HepG2 (cell line): ENCODE measurements at regions not wholly inside any gene's neighbourhood (a gene's known extent, or its start where the extent isn't known, plus 50 kb on each side); places are given as distances from the start of the nearest gene placed in this dataset.

ENCODE experiments used
- BRF2 ChIP-seq: sonication (generic); formaldehyde crosslinking; IDR thresholded peaks from 2 replicates; pipeline ENCODE4 v1.8.1; 2022; ENCODE audit warnings: mild to moderate bottlenecking, missing genetic modification reagents
- KLF16 ChIP-seq, 2 experiments: sonication (generic) in 1 of 2; formaldehyde crosslinking in 1 of 2; IDR thresholded peaks; 2 replicates each; pipeline versions ENCODE4 v1.6.1 to v1.8.0; 2016 to 2023; ENCODE audit warnings: missing genetic modification reagents in 2 of 2, missing compliant biosample characterization in 1 of 2
- NR1H2 ChIP-seq: sonication (generic); formaldehyde crosslinking; IDR thresholded peaks from 2 replicates; pipeline ENCODE4 v1.8.1; 2022; ENCODE audit warnings: low read depth, missing genetic modification reagents, borderline replicate concordance
- REST ChIP-seq, 2 experiments: IDR thresholded peaks; 2 replicates each; pipeline ENCODE4 v1.6.1; 2011 to 2012; ENCODE audit warnings: low read length in 2 of 2, borderline replicate concordance in 1 of 2, low read depth in 1 of 2, mild to moderate bottlenecking in 1 of 2, moderate library complexity in 1 of 2
- SAFB2 ChIP-seq: sonication (generic); formaldehyde crosslinking; IDR thresholded peaks from 2 replicates; pipeline ENCODE4 v1.5.1; 2020; ENCODE audit warnings: missing genetic modification reagents, low read depth, mild to moderate bottlenecking, borderline replicate concordance
- TAF1 ChIP-seq: sonication (generic); formaldehyde crosslinking; IDR thresholded peaks from 2 replicates; pipeline ENCODE4 v1.4.0; 2020; ENCODE audit warnings: missing genetic modification reagents
- TCF7L2 ChIP-seq: IDR thresholded peaks from 2 replicates; pipeline ENCODE4 v1.6.1; 2011; ENCODE audit warnings: mild to moderate bottlenecking, low read depth, low read length, moderate library complexity
- YY1 ChIP-seq: IDR thresholded peaks from 2 replicates; pipeline ENCODE4 v1.6.1; 2011; ENCODE audit warnings: low read length, low read depth, moderate library complexity, mild to moderate bottlenecking; ENCODE audit not compliant: insufficient read depth, insufficient replicate concordance
- ZFP1 ChIP-seq: IDR thresholded peaks from 2 replicates; pipeline ENCODE4 v1.6.1; 2016
- ZNF318 ChIP-seq: sonication (generic); formaldehyde crosslinking; IDR thresholded peaks from 2 replicates; pipeline ENCODE4 v1.4.0; 2020; ENCODE audit warnings: mild to moderate bottlenecking, missing genetic modification reagents
- ZNF713 ChIP-seq: sonication (generic); formaldehyde crosslinking; IDR thresholded peaks from 2 replicates; pipeline ENCODE4 v1.4.0; 2020; ENCODE audit warnings: mild to moderate bottlenecking, missing genetic modification reagents

- TF ChIP-seq TAF1 (CRISPR knock-in tag) (no peak), NR1H2 (CRISPR knock-in tag) (no peak), ZFP1 (CRISPR knock-in tag) (no peak), REST (IDR thresholded peaks at IDR 0.05; ENCODE audit: borderline replicate concordance in 1 of 2, low read depth in 1 of 2, low read length in 2 of 2) (no peak), BRF2 (CRISPR knock-in tag) (no peak), ZNF713 (CRISPR knock-in tag) (no peak), ZNF318 (no peak), SAFB2 (CRISPR knock-in tag) (no peak), TCF7L2 (no peak), YY1 (no peak), KLF16 (CRISPR knock-in tag; IDR thresholded peaks at IDR 0.05) (no peak)
Observed at GRCh38 chr13:34414616-34415015, 527.5 kb upstream of the NBEA start.
